ENCODE measurements at regions not wholly inside any gene's neighbourhood (a gene's known extent, or its start where the extent isn't known, plus 50 kb on each side); places are given as distances from the start of the nearest gene placed in this dataset.

- TF ChIP-seq EZH2 (IDR thresholded peaks at IDR 0.05; ENCODE audit: borderline replicate concordance, low read depth, low read length, severe bottlenecking) (no peak), CTCF (IDR thresholded peaks at IDR 0.05; ENCODE audit: borderline replicate concordance, extremely low read depth, low read length, poor library complexity, severe bottlenecking) (no peak)
- DNase-seq: no peak
- Histone ChIP-seq H3K36me3 (ENCODE audit: insufficient read depth, low read length) (no peaks in the 10 kb centered on the region), H3K79me2 (ENCODE audit: insufficient read depth, low read length) (no peaks in the 10 kb centered on the region), H3K27me3 (ENCODE audit: insufficient read depth, low read length, poor library complexity) (no peaks in the 10 kb centered on the region), H3K4me2 (ENCODE audit: insufficient read depth, low read length) (no peak overlapping the region), H3K9ac (ENCODE audit: low read depth, low read length) (no peak overlapping the region), H4K20me1 (ENCODE audit: insufficient read depth, low read length) (peaks cover 5% of the 10 kb centered on the region; the same call in 1 of the 2 replicates), H3K4me1 (ENCODE audit: insufficient read depth, low read length) (no peaks in the 10 kb centered on the region), H2AFZ (ENCODE audit: low read depth, low read length) (no peak overlapping the region), H3K27ac (ENCODE audit: low read length) (no peak overlapping the region), H3K4me3 (ENCODE audit: low read depth in 1 of 2, low read length in 2 of 2) (no peak overlapping the region), H3K9me3 (ENCODE audit: insufficient read depth, low read length, severe bottlenecking) (no peaks in the 10 kb centered on the region)
- no peak for ATAC-seq (ENCODE audit: insufficient read depth, low read depth)
Measured at GRCh38 chr6:154920495-154921200, 74.5 kb upstream of the TIAM2 start.

DNA sequence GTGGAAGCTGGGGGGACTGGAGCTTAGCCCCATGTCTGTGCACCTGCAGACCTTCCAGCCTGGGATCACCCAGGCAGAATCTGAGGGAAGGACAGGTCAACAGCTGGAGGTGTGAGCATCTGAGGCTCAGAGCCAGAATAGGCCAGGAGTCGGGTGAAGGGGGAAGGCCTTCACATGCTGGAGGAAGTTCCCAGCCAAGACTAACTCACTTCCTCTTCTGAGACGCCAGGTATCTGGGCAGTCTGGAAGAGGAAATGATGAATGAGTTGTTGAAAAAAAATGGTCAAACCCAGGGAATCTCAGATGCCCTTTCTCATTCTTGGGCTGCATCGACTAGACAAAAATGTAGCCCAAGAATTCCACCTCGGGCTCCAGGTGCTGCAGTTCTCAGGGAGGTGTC lies 73.6 kb upstream of the TIAM2 start:
- Histone ChIP-seq H4K20me1 (ENCODE audit: insufficient read depth, low read length) (peaks cover 5% of the 10 kb centered on the region; the same call in 1 of the 2 replicates), H2AFZ (ENCODE audit: low read depth, low read length) (no peak overlapping the region), H3K9ac (ENCODE audit: low read depth, low read length) (no peak overlapping the region), H3K27ac (ENCODE audit: low read length) (no peak overlapping the region), H3K4me2 (ENCODE audit: insufficient read depth, low read length) (no peak overlapping the region), H3K4me1 (ENCODE audit: insufficient read depth, low read length) (no peaks in the 10 kb centered on the region), H3K36me3 (ENCODE audit: insufficient read depth, low read length) (no peaks in the 10 kb centered on the region), H3K79me2 (ENCODE audit: insufficient read depth, low read length) (no peaks in the 10 kb centered on the region), H3K9me3 (ENCODE audit: insufficient read depth, low read length, severe bottlenecking) (no peaks in the 10 kb centered on the region), H3K27me3 (ENCODE audit: insufficient read depth, low read length, poor library complexity) (no peaks in the 10 kb centered on the region), H3K4me3 (ENCODE audit: low read depth in 1 of 2, low read length in 2 of 2) (no peak overlapping the region)
- TF ChIP-seq CTCF (IDR thresholded peaks at IDR 0.05; ENCODE audit: borderline replicate concordance, extremely low read depth, low read length, poor library complexity, severe bottlenecking) (no peak), EZH2 (IDR thresholded peaks at IDR 0.05; ENCODE audit: borderline replicate concordance, low read depth, low read length, severe bottlenecking) (no peak)
- ATAC-seq (ENCODE audit: insufficient read depth, low read depth) (no peak), DNase-seq (no peak)

DNA sequence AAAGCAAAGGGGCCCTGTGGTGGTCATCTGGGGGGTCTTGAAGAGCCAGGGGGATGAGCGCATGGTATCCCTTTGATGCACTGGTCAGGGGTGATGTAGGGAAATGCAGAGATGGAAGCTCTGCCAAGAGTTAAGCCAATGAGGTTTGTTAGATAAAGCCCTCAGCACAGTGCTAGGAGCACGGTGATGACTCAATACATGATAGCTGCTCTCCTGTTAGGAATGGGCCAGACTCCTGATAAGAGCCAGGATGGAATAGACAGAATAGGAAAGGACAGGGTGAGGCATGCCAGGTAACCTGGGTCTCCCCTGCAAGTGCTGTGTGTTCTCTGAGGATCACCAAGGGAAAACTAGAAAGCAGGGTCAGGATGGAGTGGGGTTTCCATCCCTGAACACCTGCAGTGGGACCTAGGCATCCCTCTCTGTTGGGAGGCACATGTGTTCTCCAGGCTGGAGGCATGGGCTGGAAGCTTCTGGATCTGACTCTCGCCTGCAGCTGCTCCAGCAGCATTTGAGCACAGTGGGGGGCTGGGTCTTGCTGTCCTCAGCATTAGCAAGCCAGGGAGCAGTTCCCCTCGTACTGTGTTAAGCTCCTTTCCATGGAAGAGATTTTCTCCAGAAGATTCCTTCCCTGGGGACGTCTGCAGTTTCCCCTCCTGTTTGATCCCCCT lies 71.8 kb upstream of the TIAM2 start:
- ATAC-seq (ENCODE audit: insufficient read depth, low read depth) (no peak), DNase-seq (no peak)
- no peaks in the 10 kb centered on the region for H3K36me3 ChIP-seq (ENCODE audit: insufficient read depth, low read length)
- no peaks in the 10 kb centered on the region for H3K4me1 ChIP-seq (ENCODE audit: insufficient read depth, low read length)
- H3K9ac ChIP-seq (ENCODE audit: low read depth, low read length): no peak overlapping the region
- H4K20me1 ChIP-seq (ENCODE audit: insufficient read depth, low read length): peaks cover 5% of the 10 kb centered on the region; the same call in 1 of the 2 replicates
- no peak overlapping the region for H2AFZ ChIP-seq (ENCODE audit: low read depth, low read length)
- TF ChIP-seq EZH2 (IDR thresholded peaks at IDR 0.05; ENCODE audit: borderline replicate concordance, low read depth, low read length, severe bottlenecking) (no peak), CTCF (IDR thresholded peaks at IDR 0.05; ENCODE audit: borderline replicate concordance, extremely low read depth, low read length, poor library complexity, severe bottlenecking) (no peak)
- H3K9me3 ChIP-seq (ENCODE audit: insufficient read depth, low read length, severe bottlenecking): no peaks in the 10 kb centered on the region
- H3K27me3 ChIP-seq (ENCODE audit: insufficient read depth, low read length, poor library complexity): no peaks in the 10 kb centered on the region
- H3K4me3 ChIP-seq (ENCODE audit: low read depth in 1 of 2, low read length in 2 of 2): no peak overlapping the region
- H3K27ac ChIP-seq (ENCODE audit: low read length): no peak overlapping the region
- no peak overlapping the region for H3K4me2 ChIP-seq (ENCODE audit: insufficient read depth, low read length)
- H3K79me2 ChIP-seq (ENCODE audit: insufficient read depth, low read length): no peaks in the 10 kb centered on the region
